DOHH2 (cell line): ENCODE measurements at regions not wholly inside any gene's neighbourhood (a gene's known extent, or its start where the extent isn't known, plus 50 kb on each side); places are given as distances from the start of the nearest gene placed in this dataset.

Experiments used
- H3F3A ChIP-seq: fragments of 200-600 bp; sonication (generic), shearing (Covaris generic); 2 replicates; pipeline ENCODE4 v1.6.0; 2016; ENCODE audit warnings: antibody characterized with exemption, mild to moderate bottlenecking; ENCODE audit not compliant: control insufficient read depth, insufficient read depth
- H3K27ac ChIP-seq: fragments of 200-600 bp; sonication (generic); 2 replicates; pipeline ENCODE4 v1.5.1; 2014; ENCODE audit warnings: low read depth, mild to moderate bottlenecking, low read length, moderate library complexity
- H3K27me3 ChIP-seq: fragments of 200-600 bp; sonication (generic); 2 replicates; pipeline ENCODE4 v1.6.1; 2014; ENCODE audit warnings: mild to moderate bottlenecking, low read length, mixed read lengths; ENCODE audit not compliant: control insufficient read depth
- H3K36me3 ChIP-seq: fragments of 200-600 bp; sonication (generic); 2 replicates; pipeline ENCODE4 v1.6.1; 2014; ENCODE audit warnings: mild to moderate bottlenecking, low read length, moderate library complexity, mixed read lengths; ENCODE audit not compliant: control insufficient read depth
- H3K4me1 ChIP-seq: fragments of 200-600 bp; sonication (generic); 2 replicates; pipeline ENCODE4 v1.6.1; 2014; ENCODE audit warnings: mild to moderate bottlenecking, low read length, mixed read lengths; ENCODE audit not compliant: control insufficient read depth
- H3K4me2 ChIP-seq: fragments of 200-600 bp; sonication (generic); 2 replicates; pipeline ENCODE4 v1.6.0; 2014; ENCODE audit warnings: mild to moderate bottlenecking, low read length, moderate library complexity
- H3K4me3 ChIP-seq: fragments of 200-600 bp; sonication (generic); 2 replicates; pipeline ENCODE4 v1.5.1; 2014; ENCODE audit warnings: mild to moderate bottlenecking, low read length, mixed read lengths
- H3K79me2 ChIP-seq: fragments of 200-600 bp; sonication (generic); 2 replicates; pipeline ENCODE4 v1.6.1; 2014; ENCODE audit warnings: mild to moderate bottlenecking, low read length, mixed read lengths; ENCODE audit not compliant: control insufficient read depth
- H3K9me2 ChIP-seq: fragments of 200-600 bp; sonication (generic); replicated peaks from 2 replicates; pipeline ENCODE4 v1.6.1; 2014; ENCODE audit warnings: mild to moderate bottlenecking, low read length, mixed read lengths; ENCODE audit not compliant: control insufficient read depth
- H3K9me3 ChIP-seq: fragments of 200-600 bp; sonication (generic); 2 replicates; pipeline ENCODE4 v1.6.1; 2014; ENCODE audit warnings: antibody characterized with exemption, low read length, mixed read lengths; ENCODE audit not compliant: control insufficient read depth, insufficient read depth
- H4K20me1 ChIP-seq: fragments of 200-600 bp; sonication (generic); 2 replicates; pipeline ENCODE4 v1.6.0; 2014; ENCODE audit warnings: low read depth, mild to moderate bottlenecking, antibody characterized with exemption, low read length, moderate library complexity; ENCODE audit not compliant: control insufficient read depth, insufficient read depth
- EZH2phosphoT487 ChIP-seq: fragments of 200-600 bp; sonication (generic); IDR thresholded peaks from 2 replicates; pipeline ENCODE4 v1.6.1; 2017; ENCODE audit warnings: borderline replicate concordance, mild to moderate bottlenecking, antibody characterized with exemption, low read length, moderate library complexity, mixed read lengths
- TF ChIP-seq, protein P1 (sequence below): fragments of 200-600 bp; sonication (generic); IDR thresholded peaks from one replicate; pipeline ENCODE4 v1.5.1; 2014; ENCODE audit warnings: antibody characterized with exemption, mild to moderate bottlenecking, low read depth, low read length; ENCODE audit not compliant: poor library complexity, severe bottlenecking

DNA sequence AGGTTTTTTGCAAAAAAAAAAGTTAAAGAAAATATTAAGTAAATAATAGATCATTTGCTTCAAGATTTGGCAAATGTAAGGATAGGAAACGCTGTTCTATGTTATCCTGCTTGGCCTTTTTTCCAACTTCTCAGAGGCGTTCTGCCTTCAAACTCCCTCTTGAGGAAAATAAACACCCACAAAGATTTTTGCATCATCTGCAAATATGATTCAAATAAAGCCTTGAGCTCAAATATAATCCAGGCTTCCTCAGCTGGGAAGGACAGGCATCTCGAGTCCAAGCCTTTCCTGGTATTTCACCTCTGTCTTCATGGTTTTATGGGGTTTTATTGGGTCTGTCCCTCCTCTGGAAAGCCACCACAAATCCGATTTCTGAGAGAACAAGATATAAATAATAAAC is 67.7 kb upstream of the PTPN1 start:
- Histone ChIP-seq H3K27me3 (peaks cover 21% of the 10 kb centered on the region), H3K79me2 (no peaks in the 10 kb centered on the region), H3K27ac (no peak overlapping the region), H4K20me1 (no peaks in the 10 kb centered on the region), H3F3A (no peaks in the 10 kb centered on the region), H3K9me2 (no peaks in the 10 kb centered on the region), H3K4me2 (no peak overlapping the region), H3K9me3 (no peaks in the 10 kb centered on the region), H3K4me3 (no peak overlapping the region), H3K36me3 (no peaks in the 10 kb centered on the region), H3K4me1 (peaks cover 6% of the 10 kb centered on the region)
- TF ChIP-seq EZH2phosphoT487 = no peak
- TF ChIP-seq, protein P1, sequence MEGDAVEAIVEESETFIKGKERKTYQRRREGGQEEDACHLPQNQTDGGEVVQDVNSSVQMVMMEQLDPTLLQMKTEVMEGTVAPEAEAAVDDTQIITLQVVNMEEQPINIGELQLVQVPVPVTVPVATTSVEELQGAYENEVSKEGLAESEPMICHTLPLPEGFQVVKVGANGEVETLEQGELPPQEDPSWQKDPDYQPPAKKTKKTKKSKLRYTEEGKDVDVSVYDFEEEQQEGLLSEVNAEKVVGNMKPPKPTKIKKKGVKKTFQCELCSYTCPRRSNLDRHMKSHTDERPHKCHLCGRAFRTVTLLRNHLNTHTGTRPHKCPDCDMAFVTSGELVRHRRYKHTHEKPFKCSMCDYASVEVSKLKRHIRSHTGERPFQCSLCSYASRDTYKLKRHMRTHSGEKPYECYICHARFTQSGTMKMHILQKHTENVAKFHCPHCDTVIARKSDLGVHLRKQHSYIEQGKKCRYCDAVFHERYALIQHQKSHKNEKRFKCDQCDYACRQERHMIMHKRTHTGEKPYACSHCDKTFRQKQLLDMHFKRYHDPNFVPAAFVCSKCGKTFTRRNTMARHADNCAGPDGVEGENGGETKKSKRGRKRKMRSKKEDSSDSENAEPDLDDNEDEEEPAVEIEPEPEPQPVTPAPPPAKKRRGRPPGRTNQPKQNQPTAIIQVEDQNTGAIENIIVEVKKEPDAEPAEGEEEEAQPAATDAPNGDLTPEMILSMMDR = no peak

DNA sequence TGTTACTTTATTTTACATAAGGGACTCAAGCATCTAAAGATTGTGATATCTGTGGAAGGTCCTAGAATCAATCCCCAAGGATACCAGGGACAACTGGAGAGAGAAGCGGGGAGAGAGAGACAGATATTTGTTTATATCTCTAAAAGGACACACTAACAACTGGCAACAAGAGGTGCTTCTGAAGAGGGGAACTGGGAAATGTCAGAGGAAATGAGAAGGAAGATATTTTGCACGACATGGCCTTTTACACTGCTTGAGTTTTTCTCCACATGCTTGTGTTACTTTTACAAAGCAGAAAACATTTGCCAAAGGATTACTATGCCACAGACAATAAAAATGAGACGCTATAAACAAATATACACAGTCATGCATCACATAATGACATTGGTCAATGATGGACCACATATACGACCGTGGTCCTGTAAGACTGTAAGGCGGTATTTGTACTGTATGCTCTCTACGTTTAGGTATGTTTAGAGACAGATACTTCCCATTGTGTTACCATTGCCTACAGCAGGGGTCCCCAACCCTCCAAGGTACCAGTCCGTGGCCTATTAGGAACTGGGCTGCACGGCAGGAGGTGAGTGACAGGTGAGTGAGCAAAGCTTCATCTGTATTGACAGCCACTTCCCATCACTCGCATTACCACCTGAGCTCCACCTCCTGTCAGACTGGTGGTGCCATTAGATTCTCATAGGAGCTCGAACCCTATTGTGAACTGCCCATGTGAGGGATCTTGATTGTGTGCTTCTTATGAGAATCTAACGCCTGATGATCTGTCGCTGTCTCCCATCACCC is 64.6 kb upstream of the PTPN1 start:
- H3F3A ChIP-seq = no peaks in the 10 kb centered on the region
- no peak for TF ChIP-seq EZH2phosphoT487
- TF ChIP-seq, protein P1 = no peak
- no peaks in the 10 kb centered on the region for H3K9me2 ChIP-seq
- H3K4me3 ChIP-seq = no peak overlapping the region
- no peak overlapping the region for H3K27ac ChIP-seq
- no peaks in the 10 kb centered on the region for H3K79me2 ChIP-seq
- no peaks in the 10 kb centered on the region for H3K9me3 ChIP-seq
- no peaks in the 10 kb centered on the region for H3K36me3 ChIP-seq
- H3K27me3 ChIP-seq = peaks cover 26% of the 10 kb centered on the region
- H4K20me1 ChIP-seq = no peaks in the 10 kb centered on the region
- no peak overlapping the region for H3K4me2 ChIP-seq
- H3K4me1 ChIP-seq = peaks cover 9% of the 10 kb centered on the region

DNA sequence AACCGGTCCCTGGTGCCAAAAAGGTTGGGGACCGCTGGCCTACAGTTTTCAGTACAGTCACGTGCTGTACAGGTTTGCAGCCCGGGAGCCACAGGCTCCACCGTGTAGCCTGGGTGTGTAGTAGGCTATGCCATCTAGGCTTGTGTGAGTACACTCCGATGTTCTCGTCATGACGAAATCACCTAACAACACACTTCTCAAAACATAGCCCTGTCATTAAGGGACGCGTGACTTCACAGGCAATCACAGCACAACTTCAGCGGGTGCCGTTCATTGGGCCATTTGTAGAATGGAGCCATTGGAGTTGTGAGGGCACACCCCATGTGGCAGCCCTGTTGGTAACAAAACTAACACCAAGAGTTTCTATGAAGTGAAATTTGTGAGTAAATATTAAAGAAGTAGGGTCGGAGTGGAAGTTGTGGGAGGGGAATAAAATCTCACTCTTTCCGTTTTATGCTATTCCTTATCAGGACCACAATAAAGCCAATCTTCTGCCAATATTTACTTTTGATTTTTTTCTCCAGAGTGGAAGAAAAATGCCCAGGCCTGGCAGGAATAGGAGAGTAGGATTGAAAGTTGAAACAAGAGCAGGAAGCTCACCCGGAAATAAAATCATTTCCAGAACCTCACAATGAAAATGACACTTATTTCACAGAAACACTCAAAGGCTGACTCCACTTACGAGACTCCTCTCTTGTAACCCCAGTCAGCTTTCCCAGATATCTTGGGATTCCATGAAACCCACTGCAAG is 63.7 kb upstream of the PTPN1 start:
- H3F3A ChIP-seq = no peaks in the 10 kb centered on the region
- peaks cover 13% of the 10 kb centered on the region for H3K4me1 ChIP-seq
- H3K27me3 ChIP-seq = peaks cover 36% of the 10 kb centered on the region
- H3K9me2 ChIP-seq = no peaks in the 10 kb centered on the region
- H3K36me3 ChIP-seq = no peaks in the 10 kb centered on the region
- H4K20me1 ChIP-seq = no peaks in the 10 kb centered on the region
- no peak overlapping the region for H3K4me3 ChIP-seq
- TF ChIP-seq, protein P1 = no peak
- no peak for TF ChIP-seq EZH2phosphoT487
- no peaks in the 10 kb centered on the region for H3K9me3 ChIP-seq
- H3K79me2 ChIP-seq = no peaks in the 10 kb centered on the region
- no peak overlapping the region for H3K27ac ChIP-seq
- H3K4me2 ChIP-seq = no peak overlapping the region
